ENCODE measurements at regions not wholly inside any gene's neighbourhood (a gene's known extent, or its start where the extent isn't known, plus 50 kb on each side); places are given as distances from the start of the nearest gene placed in this dataset.

DNA sequence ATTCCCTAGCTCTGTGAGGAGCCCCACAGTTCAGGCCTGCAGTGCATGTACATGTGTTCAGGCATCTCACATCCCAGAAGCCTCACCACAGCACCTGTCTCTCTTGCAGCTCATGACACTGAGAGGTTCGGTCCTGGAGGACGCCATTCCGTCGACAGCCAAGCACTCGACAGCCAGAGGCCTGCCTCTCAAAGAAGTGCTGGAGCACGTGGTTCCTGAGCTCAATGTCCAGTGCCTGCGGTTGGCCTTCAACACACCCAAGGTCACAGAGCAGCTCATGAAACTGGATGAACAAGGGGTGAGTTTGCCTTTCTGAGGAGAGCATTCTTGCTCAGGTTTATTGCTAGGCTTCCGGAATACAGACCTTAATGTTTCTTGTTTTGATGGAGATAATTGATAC is 308.3 kb upstream of the RGS6 start:
- TF ChIP-seq, protein P1, sequence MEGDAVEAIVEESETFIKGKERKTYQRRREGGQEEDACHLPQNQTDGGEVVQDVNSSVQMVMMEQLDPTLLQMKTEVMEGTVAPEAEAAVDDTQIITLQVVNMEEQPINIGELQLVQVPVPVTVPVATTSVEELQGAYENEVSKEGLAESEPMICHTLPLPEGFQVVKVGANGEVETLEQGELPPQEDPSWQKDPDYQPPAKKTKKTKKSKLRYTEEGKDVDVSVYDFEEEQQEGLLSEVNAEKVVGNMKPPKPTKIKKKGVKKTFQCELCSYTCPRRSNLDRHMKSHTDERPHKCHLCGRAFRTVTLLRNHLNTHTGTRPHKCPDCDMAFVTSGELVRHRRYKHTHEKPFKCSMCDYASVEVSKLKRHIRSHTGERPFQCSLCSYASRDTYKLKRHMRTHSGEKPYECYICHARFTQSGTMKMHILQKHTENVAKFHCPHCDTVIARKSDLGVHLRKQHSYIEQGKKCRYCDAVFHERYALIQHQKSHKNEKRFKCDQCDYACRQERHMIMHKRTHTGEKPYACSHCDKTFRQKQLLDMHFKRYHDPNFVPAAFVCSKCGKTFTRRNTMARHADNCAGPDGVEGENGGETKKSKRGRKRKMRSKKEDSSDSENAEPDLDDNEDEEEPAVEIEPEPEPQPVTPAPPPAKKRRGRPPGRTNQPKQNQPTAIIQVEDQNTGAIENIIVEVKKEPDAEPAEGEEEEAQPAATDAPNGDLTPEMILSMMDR (IDR thresholded peaks at IDR 0.05; ENCODE audit: low read depth, low read length) = no peak
- TF ChIP-seq POLR2A (IDR thresholded peaks at IDR 0.05; ENCODE audit: extremely low read depth, insufficient read length) (no peak), MYC (IDR thresholded peaks at IDR 0.05; ENCODE audit: low read depth, low read length) (no peak)
- TF ChIP-seq, protein P2, sequence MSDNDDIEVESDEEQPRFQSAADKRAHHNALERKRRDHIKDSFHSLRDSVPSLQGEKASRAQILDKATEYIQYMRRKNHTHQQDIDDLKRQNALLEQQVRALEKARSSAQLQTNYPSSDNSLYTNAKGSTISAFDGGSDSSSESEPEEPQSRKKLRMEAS (IDR thresholded peaks at IDR 0.05; ENCODE audit: low read depth, low read length) = no peak

Measured in NB4 (cell line).